DOHH2 (cell line): ENCODE measurements at regions not wholly inside any gene's neighbourhood (a gene's known extent, or its start where the extent isn't known, plus 50 kb on each side); places are given as distances from the start of the nearest gene placed in this dataset.
"Not testable (repeated sequence)": the region's sequence is repeated elsewhere in the genome, so short reads cannot be mapped to it uniquely, and the experiment has no call there.

Experiments
- H3F3A ChIP-seq: fragments of 200-600 bp; sonication (generic), shearing (Covaris generic); 2 replicates; pipeline ENCODE4 v1.6.0; 2016; ENCODE audit warnings: antibody characterized with exemption, mild to moderate bottlenecking; ENCODE audit not compliant: control insufficient read depth, insufficient read depth
- H3K27ac ChIP-seq: fragments of 200-600 bp; sonication (generic); 2 replicates; pipeline ENCODE4 v1.5.1; 2014; ENCODE audit warnings: low read depth, mild to moderate bottlenecking, low read length, moderate library complexity
- H3K27me3 ChIP-seq: fragments of 200-600 bp; sonication (generic); 2 replicates; pipeline ENCODE4 v1.6.1; 2014; ENCODE audit warnings: mild to moderate bottlenecking, low read length, mixed read lengths; ENCODE audit not compliant: control insufficient read depth
- H3K36me3 ChIP-seq: fragments of 200-600 bp; sonication (generic); 2 replicates; pipeline ENCODE4 v1.6.1; 2014; ENCODE audit warnings: mild to moderate bottlenecking, low read length, moderate library complexity, mixed read lengths; ENCODE audit not compliant: control insufficient read depth
- H3K4me1 ChIP-seq: fragments of 200-600 bp; sonication (generic); 2 replicates; pipeline ENCODE4 v1.6.1; 2014; ENCODE audit warnings: mild to moderate bottlenecking, low read length, mixed read lengths; ENCODE audit not compliant: control insufficient read depth
- H3K4me2 ChIP-seq: fragments of 200-600 bp; sonication (generic); 2 replicates; pipeline ENCODE4 v1.6.0; 2014; ENCODE audit warnings: mild to moderate bottlenecking, low read length, moderate library complexity
- H3K4me3 ChIP-seq: fragments of 200-600 bp; sonication (generic); 2 replicates; pipeline ENCODE4 v1.5.1; 2014; ENCODE audit warnings: mild to moderate bottlenecking, low read length, mixed read lengths
- H3K79me2 ChIP-seq: fragments of 200-600 bp; sonication (generic); 2 replicates; pipeline ENCODE4 v1.6.1; 2014; ENCODE audit warnings: mild to moderate bottlenecking, low read length, mixed read lengths; ENCODE audit not compliant: control insufficient read depth
- H3K9me2 ChIP-seq: fragments of 200-600 bp; sonication (generic); replicated peaks from 2 replicates; pipeline ENCODE4 v1.6.1; 2014; ENCODE audit warnings: mild to moderate bottlenecking, low read length, mixed read lengths; ENCODE audit not compliant: control insufficient read depth
- H3K9me3 ChIP-seq: fragments of 200-600 bp; sonication (generic); 2 replicates; pipeline ENCODE4 v1.6.1; 2014; ENCODE audit warnings: antibody characterized with exemption, low read length, mixed read lengths; ENCODE audit not compliant: control insufficient read depth, insufficient read depth
- H4K20me1 ChIP-seq: fragments of 200-600 bp; sonication (generic); 2 replicates; pipeline ENCODE4 v1.6.0; 2014; ENCODE audit warnings: low read depth, mild to moderate bottlenecking, antibody characterized with exemption, low read length, moderate library complexity; ENCODE audit not compliant: control insufficient read depth, insufficient read depth
- EZH2phosphoT487 ChIP-seq: fragments of 200-600 bp; sonication (generic); IDR thresholded peaks from 2 replicates; pipeline ENCODE4 v1.6.1; 2017; ENCODE audit warnings: borderline replicate concordance, mild to moderate bottlenecking, antibody characterized with exemption, low read length, moderate library complexity, mixed read lengths
- TF ChIP-seq, protein P1 (sequence below): fragments of 200-600 bp; sonication (generic); IDR thresholded peaks from one replicate; pipeline ENCODE4 v1.5.1; 2014; ENCODE audit warnings: antibody characterized with exemption, mild to moderate bottlenecking, low read depth, low read length; ENCODE audit not compliant: poor library complexity, severe bottlenecking

DNA sequence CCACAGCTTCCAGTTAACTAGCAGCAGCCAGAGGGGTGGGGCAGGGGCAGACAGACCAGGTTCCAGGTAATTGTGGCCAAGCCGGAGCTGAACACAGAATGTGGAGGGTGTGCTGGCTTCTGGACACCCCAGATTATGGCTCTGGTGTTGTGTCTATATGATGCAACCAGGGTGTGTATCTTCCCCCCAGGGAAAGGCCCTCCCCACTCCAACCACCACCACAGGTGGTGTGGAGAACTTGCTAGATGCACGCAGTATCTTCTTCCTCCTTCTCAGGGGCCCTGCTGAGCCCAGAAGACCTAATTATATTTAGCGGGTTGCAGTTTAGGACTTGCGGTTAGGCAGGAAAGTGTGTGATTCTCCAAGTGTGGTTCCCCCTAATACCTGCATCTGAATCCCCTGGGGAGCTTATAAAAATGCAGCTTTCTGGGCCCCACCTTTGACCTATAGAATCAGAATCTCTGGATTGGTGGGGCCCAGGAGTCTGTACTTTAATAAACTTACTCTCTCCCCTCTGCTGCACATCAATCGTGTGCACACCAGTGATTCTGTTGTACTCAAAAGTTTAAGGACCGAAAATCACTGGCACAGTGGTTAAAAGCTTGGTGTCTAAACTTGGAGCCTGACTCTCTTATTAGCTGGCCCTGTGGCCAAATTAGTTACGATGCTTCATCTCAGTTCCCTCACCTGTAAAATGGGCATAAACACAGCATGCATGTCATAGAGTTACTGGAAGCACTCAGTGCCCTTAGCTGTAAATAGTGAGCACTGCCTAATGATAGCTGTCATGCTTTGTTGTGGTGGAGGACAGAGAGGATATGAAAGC lies 379.1 kb upstream of the PROK2 start:
- H3K4me2 ChIP-seq: peak overlapping the region; percentile 99
- peak; percentile 95; the same call in 1 of the 2 replicates for TF ChIP-seq EZH2phosphoT487
- TF ChIP-seq, protein P1, sequence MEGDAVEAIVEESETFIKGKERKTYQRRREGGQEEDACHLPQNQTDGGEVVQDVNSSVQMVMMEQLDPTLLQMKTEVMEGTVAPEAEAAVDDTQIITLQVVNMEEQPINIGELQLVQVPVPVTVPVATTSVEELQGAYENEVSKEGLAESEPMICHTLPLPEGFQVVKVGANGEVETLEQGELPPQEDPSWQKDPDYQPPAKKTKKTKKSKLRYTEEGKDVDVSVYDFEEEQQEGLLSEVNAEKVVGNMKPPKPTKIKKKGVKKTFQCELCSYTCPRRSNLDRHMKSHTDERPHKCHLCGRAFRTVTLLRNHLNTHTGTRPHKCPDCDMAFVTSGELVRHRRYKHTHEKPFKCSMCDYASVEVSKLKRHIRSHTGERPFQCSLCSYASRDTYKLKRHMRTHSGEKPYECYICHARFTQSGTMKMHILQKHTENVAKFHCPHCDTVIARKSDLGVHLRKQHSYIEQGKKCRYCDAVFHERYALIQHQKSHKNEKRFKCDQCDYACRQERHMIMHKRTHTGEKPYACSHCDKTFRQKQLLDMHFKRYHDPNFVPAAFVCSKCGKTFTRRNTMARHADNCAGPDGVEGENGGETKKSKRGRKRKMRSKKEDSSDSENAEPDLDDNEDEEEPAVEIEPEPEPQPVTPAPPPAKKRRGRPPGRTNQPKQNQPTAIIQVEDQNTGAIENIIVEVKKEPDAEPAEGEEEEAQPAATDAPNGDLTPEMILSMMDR: no peak
- H3K9me2 ChIP-seq: no peaks in the 10 kb centered on the region
- H3K36me3 ChIP-seq: peaks cover 77% of the 10 kb centered on the region
- no peaks in the 10 kb centered on the region for H3K27me3 ChIP-seq
- peaks cover 35% of the 10 kb centered on the region for H3F3A ChIP-seq
- H3K79me2 ChIP-seq: peaks cover 83% of the 10 kb centered on the region
- H3K4me1 ChIP-seq: peaks cover 84% of the 10 kb centered on the region
- no peaks in the 10 kb centered on the region for H3K9me3 ChIP-seq
- H4K20me1 ChIP-seq: no peaks in the 10 kb centered on the region
- peak overlapping the region; percentile 100 for H3K27ac ChIP-seq
- peak overlapping the region; percentile 78 for H3K4me3 ChIP-seq

- no peak for TF ChIP-seq EZH2phosphoT487
- TF ChIP-seq, protein P1: no peak
- H3K9me2 ChIP-seq: no peaks in the 10 kb centered on the region
- H3K4me1 ChIP-seq: peaks cover 92% of the 10 kb centered on the region
- H3K27me3 ChIP-seq: no peaks in the 10 kb centered on the region
- no peaks in the 10 kb centered on the region for H3K9me3 ChIP-seq
- H3K36me3 ChIP-seq: peaks cover 65% of the 10 kb centered on the region
- peaks cover 45% of the 10 kb centered on the region for H3F3A ChIP-seq
- peak overlapping the region; percentile 99 for H3K4me2 ChIP-seq
- H3K4me3 ChIP-seq: peak overlapping the region; percentile 88
- H3K27ac ChIP-seq: peak overlapping the region; percentile 100
- no peaks in the 10 kb centered on the region for H4K20me1 ChIP-seq
- peaks cover 72% of the 10 kb centered on the region for H3K79me2 ChIP-seq
Measured at GRCh38 chr3:72162649-72163184, 377.8 kb upstream of the PROK2 start.

- H3K4me2 ChIP-seq: peak overlapping the region; percentile 99
- H3K36me3 ChIP-seq: peaks cover 59% of the 10 kb centered on the region
- peaks cover 65% of the 10 kb centered on the region for H3K79me2 ChIP-seq
- TF ChIP-seq, protein P1: no peak
- H3K4me3 ChIP-seq: peak overlapping the region; percentile 88
- H4K20me1 ChIP-seq: no peaks in the 10 kb centered on the region
- no peaks in the 10 kb centered on the region for H3K9me2 ChIP-seq
- H3F3A ChIP-seq: peaks cover 51% of the 10 kb centered on the region
- H3K27me3 ChIP-seq: no peaks in the 10 kb centered on the region
- H3K4me1 ChIP-seq: peaks cover 91% of the 10 kb centered on the region
- H3K27ac ChIP-seq: peak overlapping the region; percentile 100
- no peaks in the 10 kb centered on the region for H3K9me3 ChIP-seq
Measured at GRCh38 chr3:72161881-72162595, 377.1 kb upstream of the PROK2 start.

GRCh38 chr3:72161285-72161684 lies 376.3 kb upstream of the PROK2 start:
- peak overlapping the region; percentile 99 for H3K4me2 ChIP-seq
- H3K9me3 ChIP-seq: not testable (repeated sequence)

More at GRCh38 chr3:72161285-72161684, 376.3 kb upstream of the PROK2 start:
- H3K27me3 ChIP-seq, H3K9me2 ChIP-seq, H4K20me1 ChIP-seq: not testable (repeated sequence)
- peak overlapping the region; percentile 100 for H3K27ac ChIP-seq
- H3K4me3 ChIP-seq: peak overlapping the region; percentile 88
- peaks cover 57% of the 10 kb centered on the region for H3K36me3 ChIP-seq
- H3F3A ChIP-seq: peaks cover 51% of the 10 kb centered on the region
- H3K4me1 ChIP-seq: peaks cover 90% of the 10 kb centered on the region
- peaks cover 60% of the 10 kb centered on the region for H3K79me2 ChIP-seq
